H1 (cell line): ENCODE measurements at regions not wholly inside any gene's neighbourhood (a gene's known extent, or its start where the extent isn't known, plus 50 kb on each side); places are given as distances from the start of the nearest gene placed in this dataset.

Experiments used
- CTCF ChIA-PET: fragments of 300-600 bp; sonication (Branson Sonifier 250); formaldehyde crosslinking; loops from one replicate; lab custom pipeline; 2021; ENCODE audit not compliant: partially characterized antibody; lab: Charles Lee
- POLR2A ChIA-PET: fragments of 300-600 bp; sonication (Branson Sonifier 250); formaldehyde crosslinking; loops from one replicate; lab custom pipeline; 2021; ENCODE audit warnings: inconsistent platforms; ENCODE audit not compliant: partially characterized antibody; lab: Charles Lee
- DNase-seq, 2 experiments: peaks; one replicate each; pipeline versions ENCODE4 v3.0.0 to v3.0.0-alpha.2; 2010 to 2022; ENCODE audit warnings: low spot score in 2 of 2, low read depth in 1 of 2, mixed read lengths in 1 of 2
- FAIRE-seq: peaks from 2 replicates; lab custom pipeline; 2011; peaks lifted over from hg19 to GRCh38; lab: Jason Lieb, UNC
- H2AFZ ChIP-seq: 2 replicates; pipeline ENCODE4 v1.8.1; 2012; ENCODE audit warnings: low read length, inconsistent platforms
- H2AK5ac ChIP-seq: 2 replicates; pipeline ENCODE4 v1.6.1; 2013; ENCODE audit warnings: low read depth, low read length
- H2BK120ac ChIP-seq: replicated peaks from 2 replicates; pipeline ENCODE3; 2013; ENCODE audit warnings: low read depth, low read length, inconsistent platforms
- H2BK12ac ChIP-seq: 2 replicates; pipeline ENCODE4 v1.6.1; 2013; ENCODE audit warnings: low read depth, low read length
- H2BK15ac ChIP-seq: 2 replicates; pipeline ENCODE4 v1.6.1; 2013; ENCODE audit warnings: low read length
- H2BK20ac ChIP-seq: 2 replicates; pipeline ENCODE4 v1.6.1; 2013; ENCODE audit warnings: low read length
- H2BK5ac ChIP-seq: 2 replicates; pipeline ENCODE4 v1.6.1; 2013; ENCODE audit warnings: low read depth, low read length
- H3K14ac ChIP-seq: 2 replicates; pipeline ENCODE4 v1.6.1; 2013; ENCODE audit warnings: inconsistent platforms; ENCODE audit not compliant: insufficient read length
- H3K18ac ChIP-seq: 2 replicates; pipeline ENCODE4 v1.6.1; 2013; ENCODE audit warnings: low read length; ENCODE audit errors: extremely low read depth
- H3K23ac ChIP-seq: 2 replicates; pipeline ENCODE4 v1.6.1; 2013; ENCODE audit warnings: inconsistent platforms; ENCODE audit not compliant: insufficient read length
- H3K23me2 ChIP-seq: 2 replicates; pipeline ENCODE4 v1.6.1; 2013; ENCODE audit warnings: low read depth, low read length
- H3K27ac ChIP-seq: 2 replicates; pipeline ENCODE4 v1.6.1; 2011; ENCODE audit warnings: low read depth, low read length, inconsistent platforms
- H3K27me3 ChIP-seq, 4 experiments: replicated peaks in 1 of 4; 1 replicate in 1 of 4; 2 replicates in 3 of 4; pipeline versions ENCODE4 v1.6.1 to v1.8.1; 2011 to 2013; ENCODE audit warnings: low read length in 3 of 4, mild to moderate bottlenecking in 3 of 4, inconsistent platforms in 2 of 4, mixed read lengths in 2 of 4, moderate library complexity in 1 of 4; ENCODE audit not compliant: control insufficient read depth in 3 of 4, insufficient read depth in 3 of 4; ENCODE audit errors: extremely low read depth in 1 of 4
- H3K36me3 ChIP-seq, 4 experiments: 2 replicates each; pipeline versions ENCODE4 v1.6.1 to v1.8.1; 2011 to 2013; ENCODE audit warnings: mild to moderate bottlenecking in 4 of 4, low read length in 3 of 4, moderate library complexity in 2 of 4, control low read depth in 1 of 4, inconsistent platforms in 1 of 4; ENCODE audit not compliant: insufficient read depth in 4 of 4, control insufficient read depth in 2 of 4
- H3K4ac ChIP-seq: replicated peaks from 2 replicates; pipeline ENCODE3; 2013; ENCODE audit warnings: low read length, low read depth, mixed read lengths, inconsistent platforms; ENCODE audit not compliant: insufficient read length
- H3K4me1 ChIP-seq, 4 experiments: replicated peaks in 1 of 4; 1 replicate in 1 of 4; 2 replicates in 3 of 4; pipeline versions ENCODE4 v1.6.1 to v1.8.1; 2011 to 2013; ENCODE audit warnings: low read length in 3 of 4, inconsistent platforms in 2 of 4, mixed read lengths in 1 of 4; ENCODE audit not compliant: insufficient read depth in 4 of 4, control insufficient read depth in 3 of 4
- H3K4me2 ChIP-seq, 2 experiments: 2 replicates each; pipeline versions ENCODE4 v1.6.1 to v1.8.1; 2011 to 2013; ENCODE audit warnings: low read depth in 2 of 2, low read length in 2 of 2, control low read depth in 1 of 2, inconsistent platforms in 1 of 2, mild to moderate bottlenecking in 1 of 2; ENCODE audit not compliant: insufficient read depth in 1 of 2
- H3K4me3 ChIP-seq, 4 experiments: fragments of 200-600, 300-600 bp in 1 of 4; sonication (generic), shearing (Covaris generic), sonication (Bioruptor Twin) in 1 of 4; 2 replicates each; pipeline versions ENCODE4 v1.5.1 to v1.8.1; 2011 to 2016; ENCODE audit warnings: low read length in 4 of 4, low read depth in 3 of 4, control low read depth in 2 of 4, inconsistent platforms in 2 of 4, mild to moderate bottlenecking in 2 of 4, mixed read lengths in 1 of 4, moderate library complexity in 1 of 4; ENCODE audit not compliant: insufficient read depth in 2 of 4; ENCODE audit errors: extremely low read depth in 1 of 4
- H3K56ac ChIP-seq: replicated peaks from 2 replicates; pipeline ENCODE3; 2013; ENCODE audit warnings: low read depth, mild to moderate bottlenecking, mixed read lengths, low read length, inconsistent platforms; ENCODE audit not compliant: insufficient read length
- H3K79me1 ChIP-seq: 2 replicates; pipeline ENCODE4 v1.6.1; 2013; ENCODE audit warnings: low read depth, low read length, control low read depth
- H3K79me2 ChIP-seq, 2 experiments: 2 replicates each; pipeline versions ENCODE4 v1.6.1 to v1.8.1; 2012 to 2013; ENCODE audit warnings: low read length in 2 of 2, mild to moderate bottlenecking in 2 of 2, inconsistent platforms in 1 of 2; ENCODE audit not compliant: insufficient read depth in 2 of 2, control insufficient read depth in 1 of 2
- H3K9ac ChIP-seq, 4 experiments: replicated peaks in 1 of 4; 1 replicate in 1 of 4; 2 replicates in 3 of 4; pipeline versions ENCODE4 v1.6.1 to v1.8.1; 2011 to 2013; ENCODE audit warnings: low read depth in 3 of 4, low read length in 3 of 4, control low read depth in 2 of 4, mild to moderate bottlenecking in 2 of 4, moderate library complexity in 2 of 4, inconsistent platforms in 1 of 4; ENCODE audit errors: extremely low read depth in 1 of 4
- H3K9me3 ChIP-seq, 2 experiments: 2 replicates each; pipeline versions ENCODE4 v1.6.1 to v1.8.1; 2012 to 2013; ENCODE audit warnings: mild to moderate bottlenecking in 2 of 2, moderate library complexity in 2 of 2, control low read depth in 1 of 2, inconsistent platforms in 1 of 2, low read depth in 1 of 2, low read length in 1 of 2, mixed read lengths in 1 of 2; ENCODE audit not compliant: insufficient read depth in 2 of 2
- H4K20me1 ChIP-seq, 2 experiments: replicated peaks in 1 of 2; 2 replicates each; pipeline versions ENCODE3 to v1.8.1; 2011 to 2013; ENCODE audit warnings: inconsistent platforms in 2 of 2, low read length in 2 of 2, mild to moderate bottlenecking in 1 of 2; ENCODE audit not compliant: insufficient read depth in 2 of 2, control insufficient read depth in 1 of 2
- H4K5ac ChIP-seq: 2 replicates; pipeline ENCODE4 v1.6.1; 2013; ENCODE audit warnings: low read length, low read depth, mixed read lengths, inconsistent platforms; ENCODE audit not compliant: insufficient read length
- H4K8ac ChIP-seq: 2 replicates; pipeline ENCODE4 v1.8.0; 2013; ENCODE audit warnings: mild to moderate bottlenecking, moderate library complexity, low read length, inconsistent platforms; ENCODE audit not compliant: insufficient read depth; ENCODE audit errors: extremely low read depth
- H4K91ac ChIP-seq: replicated peaks from 2 replicates; pipeline ENCODE3; 2013; ENCODE audit warnings: low read length, mixed read lengths, inconsistent platforms; ENCODE audit not compliant: insufficient read length
- CTCF ChIP-seq, 3 experiments: IDR thresholded peaks; 1 replicate in 2 of 3; 2 replicates in 1 of 3; pipeline versions ENCODE4 v1.5.1 to v1.6.1; 2011; ENCODE audit warnings: low read length in 3 of 3, mild to moderate bottlenecking in 3 of 3, inconsistent platforms in 2 of 3, low read depth in 1 of 3, moderate library complexity in 1 of 3; ENCODE audit not compliant: insufficient read depth in 1 of 3; ENCODE audit errors: control extremely low read depth in 1 of 3
- TAF1 ChIP-seq: IDR thresholded peaks from 2 replicates; pipeline ENCODE4 v1.6.1; 2011; ENCODE audit warnings: mild to moderate bottlenecking, low read depth, low read length
- TCF12 ChIP-seq: IDR thresholded peaks from 2 replicates; pipeline ENCODE4 v1.6.1; 2011; ENCODE audit warnings: low read depth, mild to moderate bottlenecking, low read length
- WGBS, 2 experiments: shearing (Covaris generic) in 1 of 2; methylation state at CpG; one replicate each; pipeline versions ENCODE4 v1.1.6 to v1.1.7; 2013 to 2015; ENCODE audit warnings: low lambda C conversion rate in 2 of 2, mixed read lengths in 2 of 2, inconsistent platforms in 1 of 2, low coverage in 1 of 2, missing lambda C conversion rate in 1 of 2; ENCODE audit not compliant: insufficient replicate concordance in 2 of 2, insufficient coverage in 1 of 2, insufficient read length in 1 of 2; ENCODE audit errors: extremely low coverage in 1 of 2, missing lambda C conversion rate in 1 of 2; 5-methylcytosine and 5-hydroxymethylcytosine counted together

GRCh38 chr12:87051621-87052020 is 795.4 kb upstream of the MGAT4C start:
- Histone ChIP-seq H2BK12ac (no peak overlapping the region), H3K36me3 (no peaks in the 10 kb centered on the region)
- POLR2A ChIA-PET, result no interaction called here

More at GRCh38 chr12:87051621-87052020, 795.4 kb upstream of the MGAT4C start:
- Histone ChIP-seq H4K20me1 (no peaks in the 10 kb centered on the region), H3K4me1 (no peaks in the 10 kb centered on the region), H3K9me3 (no peaks in the 10 kb centered on the region), H4K91ac (no peak overlapping the region), H3K79me1 (no peaks in the 10 kb centered on the region), H3K9ac (no peak overlapping the region), H4K8ac (no peak overlapping the region), H2BK5ac (no peak overlapping the region), H3K14ac (no peak overlapping the region), H3K23ac (no peak overlapping the region), H3K79me2 (no peaks in the 10 kb centered on the region), H3K23me2 (no peaks in the 10 kb centered on the region), H3K27ac (no peak overlapping the region), H2AK5ac (no peak overlapping the region), H2AFZ (no peak overlapping the region), H3K27me3 (no peaks in the 10 kb centered on the region), H3K4me2 (no peak overlapping the region), H3K4ac (no peak overlapping the region), H3K18ac (no peak overlapping the region), H2BK120ac (no peak overlapping the region), H4K5ac (no peak overlapping the region), H2BK15ac (no peak overlapping the region), H3K56ac (no peak overlapping the region), H2BK20ac (no peak overlapping the region), H3K4me3 (no peak overlapping the region)
- DNase-seq (no peak), FAIRE-seq (no peak)
- WGBS, 2 experiments, result 79% methylated on average over 1 of the region's 1 CpG; no CpG with 5 or more reads in 1 of the 2 experiments
- CTCF ChIA-PET, result no interaction called here
- TF ChIP-seq TAF1 (no peak), CTCF (IDR thresholded peaks at IDR 0.05; ENCODE audit: control extremely low read depth in 1 of 3, insufficient read depth in 1 of 3, low read depth in 1 of 3, low read length in 3 of 3) (no peak), TCF12 (no peak)
